SK-N-MC (cell line): ENCODE measurements at regions not wholly inside any gene's neighbourhood (a gene's known extent, or its start where the extent isn't known, plus 50 kb on each side); places are given as distances from the start of the nearest gene placed in this dataset.

Experiments used
- EZH2 ChIP-seq: fragments of 200-600 bp; sonication (generic); IDR thresholded peaks from one replicate; pipeline ENCODE4 v1.6.1; 2017; ENCODE audit warnings: antibody characterized with exemption
- FOXP2 ChIP-seq: optimal IDR thresholded peaks from 2 replicates; pipeline ENCODE3; 2011; ENCODE audit warnings: mild to moderate bottlenecking, moderate library complexity; ENCODE audit not compliant: insufficient read depth; ENCODE audit errors: extremely low read length, control extremely low read depth
- POLR2AphosphoS5 ChIP-seq: IDR thresholded peaks from 2 replicates; pipeline ENCODE4 v1.6.1; 2012; ENCODE audit warnings: mild to moderate bottlenecking, low read depth, low read length, borderline replicate concordance

DNA sequence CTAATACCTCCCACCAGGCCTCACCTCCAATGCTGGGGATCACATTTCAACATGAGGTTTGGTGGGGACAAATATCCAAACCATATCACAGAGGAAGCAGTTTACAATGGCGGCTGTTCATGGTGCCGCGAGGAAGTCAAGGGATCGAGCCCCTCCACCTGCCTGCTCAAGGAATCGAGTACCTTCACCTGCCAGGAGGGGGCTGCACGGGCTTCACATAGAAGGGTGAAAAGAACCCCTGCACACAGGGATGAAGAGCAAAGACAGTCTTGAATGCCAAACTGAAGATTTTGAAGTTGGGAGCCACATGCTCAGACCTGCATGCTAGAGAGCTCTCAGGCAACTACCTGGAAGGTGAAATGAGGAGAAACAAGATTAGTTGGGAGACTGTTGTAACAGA, 110.3 kb downstream of the KCNF1 start:
- TF ChIP-seq EZH2 = no peak
- no peak for TF ChIP-seq POLR2AphosphoS5
- TF ChIP-seq FOXP2 = no peak
